K562 (cell line): ENCODE measurements at regions not wholly inside any gene's neighbourhood (a gene's known extent, or its start where the extent isn't known, plus 50 kb on each side); places are given as distances from the start of the nearest gene placed in this dataset.

Experiments used
- ATAC-seq: fragments of 200-7000 bp; cut with Tn5 transposase; 3 replicates; pipeline ENCODE4 v1.9.1; 2020; ENCODE audit warnings: moderate library complexity
- BruUV-seq: library from RNA; stranded (reverse); fragments of 400-500 nt; replicated peaks from 2 replicates; lab custom pipeline; 2021; lab: Mats Ljungman, UMichigan
- CTCF ChIA-PET: fragments of 300-600 bp; formaldehyde crosslinking; extraction: SDS; loops from one replicate; lab custom pipeline; 2021; ENCODE audit warnings: low intra/inter-chr PET ratio; lab: Yijun Ruan, JAX
- POLR2A ChIA-PET: fragments of 300-600, 350-650 bp; sonication (Branson Sonifier 250); formaldehyde crosslinking; extraction: SDS; loops from one replicate; lab custom pipeline; 2021; ENCODE audit warnings: antibody characterized with exemption, inconsistent platforms; lab: Yijun Ruan, JAX
- DNase-seq, 4 experiments: peaks; one replicate each; pipeline versions ENCODE4 v3.0.0 to v3.0.0-alpha.2; 2011 to 2018; ENCODE audit warnings: low spot score in 3 of 4, mixed read lengths in 3 of 4; ENCODE audit errors: extremely low read depth in 1 of 4
- FAIRE-seq: peaks from 2 replicates; lab custom pipeline; 2011; peaks lifted over from hg19 to GRCh38; lab: Jason Lieb, UNC
- H2AFZ ChIP-seq: 2 replicates; pipeline ENCODE4 v1.6.0; 2011; ENCODE audit warnings: low read depth, low read length, control low read depth, inconsistent platforms
- H3K27ac ChIP-seq: fragments of 200-600 bp; 3 replicates; pipeline ENCODE4 v1.8.0; 2011; ENCODE audit warnings: low read depth, mild to moderate bottlenecking, control low read depth, inconsistent platforms, low read length, moderate library complexity, mixed read lengths; ENCODE audit errors: extremely low read depth
- H3K27me3 ChIP-seq, 2 experiments: fragments of 300-600 bp in 1 of 2; 2 replicates in 1 of 2; 3 replicates in 1 of 2; pipeline versions ENCODE4 v1.6.0 to v1.8.0; 2011; ENCODE audit warnings: inconsistent platforms in 2 of 2, low read length in 2 of 2, mild to moderate bottlenecking in 1 of 2, mixed read lengths in 1 of 2, moderate library complexity in 1 of 2; ENCODE audit not compliant: control insufficient read depth in 2 of 2, insufficient read depth in 2 of 2
- H3K36me3 ChIP-seq: fragments of 300-600 bp; 3 replicates; pipeline ENCODE4 v1.8.0; 2011; ENCODE audit warnings: mild to moderate bottlenecking, low read length, inconsistent platforms; ENCODE audit not compliant: control insufficient read depth, insufficient read depth
- H3K4me1 ChIP-seq, 2 experiments: fragments of 200-600 bp in 1 of 2; replicated peaks in 1 of 2; 2 replicates in 1 of 2; 3 replicates in 1 of 2; pipeline versions ENCODE4 v1.5.1 to v1.8.0; 2011; ENCODE audit warnings: inconsistent platforms in 2 of 2, low read length in 2 of 2, mild to moderate bottlenecking in 1 of 2, mixed read lengths in 1 of 2, moderate library complexity in 1 of 2; ENCODE audit not compliant: control insufficient read depth in 2 of 2, insufficient read depth in 2 of 2
- H3K4me2 ChIP-seq: 2 replicates; pipeline ENCODE4 v1.6.1; 2011; ENCODE audit warnings: low read length, control low read depth, inconsistent platforms, mixed read lengths; ENCODE audit not compliant: insufficient read depth
- H3K4me3 ChIP-seq: fragments of 200-600 bp; sonication (generic), shearing (Covaris generic); 2 replicates; pipeline ENCODE4 v1.5.1; 2016; ENCODE audit warnings: control low read depth, inconsistent platforms
- H3K79me2 ChIP-seq: fragments of 200-600 bp; 3 replicates; pipeline ENCODE4 v1.8.0; 2011; ENCODE audit warnings: low read length, inconsistent platforms; ENCODE audit not compliant: control insufficient read depth, insufficient read depth
- H3K9ac ChIP-seq, 2 experiments: 2 replicates each; pipeline versions ENCODE4 v1.6.0 to v1.6.1; 2011; ENCODE audit warnings: low read depth in 2 of 2, low read length in 2 of 2, control low read depth in 1 of 2, inconsistent platforms in 1 of 2, mild to moderate bottlenecking in 1 of 2, mixed read lengths in 1 of 2; ENCODE audit not compliant: insufficient read depth in 1 of 2
- H3K9me1 ChIP-seq: one replicate; pipeline ENCODE4 v1.6.0; 2011; ENCODE audit warnings: inconsistent platforms, mild to moderate bottlenecking, low read length, moderate library complexity; ENCODE audit not compliant: control insufficient read depth, insufficient read depth
- H3K9me3 ChIP-seq: replicated peaks from 2 replicates; pipeline ENCODE4 v1.5.1; 2011; ENCODE audit warnings: low read depth, low read length, inconsistent platforms; ENCODE audit not compliant: control insufficient read depth, insufficient read depth
- H4K20me1 ChIP-seq: replicated peaks from 2 replicates; pipeline ENCODE4 v1.6.1; 2011; ENCODE audit warnings: low read length, inconsistent platforms, mixed read lengths; ENCODE audit not compliant: control insufficient read depth, insufficient read depth
- ARID1B ChIP-seq: fragments of 450-650 bp; IDR thresholded peaks from 2 replicates; pipeline ENCODE4 v1.6.1; 2016; ENCODE audit warnings: antibody characterized with exemption, mild to moderate bottlenecking, inconsistent platforms
- BDP1 ChIP-seq: IDR thresholded peaks from 3 replicates; pipeline ENCODE4 v1.6.1; 2011; ENCODE audit not compliant: insufficient read length, insufficient read depth
- BRD4 ChIP-seq: fragments of 200-600 bp; sonication (generic); IDR thresholded peaks from 2 replicates; pipeline ENCODE4 v1.6.1; 2017; ENCODE audit warnings: inconsistent platforms
- BRD9 ChIP-seq: fragments of 450-650 bp; IDR thresholded peaks from 2 replicates; pipeline ENCODE4 v1.6.1; 2018; ENCODE audit warnings: low read depth; ENCODE audit not compliant: partially characterized antibody
- DNMT1 ChIP-seq: fragments of 450-650 bp; IDR thresholded peaks from 2 replicates; pipeline ENCODE4 v1.6.1; 2016; ENCODE audit warnings: antibody characterized with exemption, mild to moderate bottlenecking
- FOXJ3 ChIP-seq: sonication (generic); formaldehyde crosslinking; IDR thresholded peaks from 2 replicates; pipeline ENCODE4 v1.4.0; 2020; ENCODE audit warnings: mild to moderate bottlenecking, missing genetic modification reagents
- HLTF ChIP-seq: fragments of 450-650 bp; IDR thresholded peaks from 2 replicates; pipeline ENCODE4 v1.6.1; 2016
- IRF1 ChIP-seq: sonication (generic); formaldehyde crosslinking; IDR thresholded peaks from 2 replicates; pipeline ENCODE4 v1.8.0; 2022; ENCODE audit warnings: missing genetic modification reagents, mild to moderate bottlenecking, borderline replicate concordance
- KAT2B ChIP-seq: IDR thresholded peaks from one replicate; pipeline ENCODE4 v1.6.1; 2012; ENCODE audit warnings: low read depth, mild to moderate bottlenecking, control low read depth, inconsistent platforms, low read length, moderate library complexity
- NFE2 ChIP-seq: IDR thresholded peaks from 2 replicates; pipeline ENCODE4 v1.6.1; 2014; ENCODE audit warnings: antibody characterized with exemption, low read depth
- RAD21 ChIP-seq, 2 experiments: fragments of 250-450 bp in 1 of 2; fragments of 450-650 bp in 1 of 2; sonication (Bioruptor Pico) in 1 of 2; formaldehyde crosslinking in 1 of 2; IDR thresholded peaks in 1 of 2; conservative IDR thresholded peaks in 1 of 2; 2 replicates each; pipeline versions ENCODE4 v1.4.0 to v1.8.0; 2020 to 2022; ENCODE audit warnings: mild to moderate bottlenecking in 2 of 2, moderate library complexity in 1 of 2
- RUNX1 ChIP-seq: sonication (generic); IDR thresholded peaks from 2 replicates; pipeline ENCODE4 v1.6.1; 2016; ENCODE audit warnings: antibody characterized with exemption, low read depth
- SLC30A9 ChIP-seq: fragments of 250-450 bp; sonication (Bioruptor Pico); IDR thresholded peaks from 2 replicates; pipeline ENCODE4 v1.8.0; 2022; ENCODE audit warnings: mild to moderate bottlenecking, moderate library complexity
- SMARCA4 ChIP-seq: fragments of 450-650 bp; IDR thresholded peaks from 2 replicates; pipeline ENCODE4 v1.6.1; 2016
- SMARCC2 ChIP-seq: fragments of 450-650 bp; IDR thresholded peaks from 2 replicates; pipeline ENCODE4 v1.6.1; 2017; ENCODE audit warnings: antibody characterized with exemption, moderate library complexity, mild to moderate bottlenecking, low read depth
- SREBF1 ChIP-seq: fragments of 150-350 bp; IDR thresholded peaks from 2 replicates; pipeline ENCODE4 v1.6.1; 2014; ENCODE audit warnings: antibody characterized with exemption, low read depth, low read length, borderline replicate concordance
- STAT5B ChIP-seq: fragments of 250-450 bp; sonication (Bioruptor Pico); IDR thresholded peaks from 2 replicates; pipeline ENCODE4 v1.8.0; 2021; ENCODE audit warnings: mild to moderate bottlenecking, inconsistent platforms
- TRIM28 ChIP-seq: fragments of 450-650 bp; IDR thresholded peaks from 2 replicates; pipeline ENCODE4 v1.6.1; 2017
- XRCC3 ChIP-seq: fragments of 450-650 bp; IDR thresholded peaks from 2 replicates; pipeline ENCODE4 v1.6.1; 2017; ENCODE audit warnings: mild to moderate bottlenecking, moderate library complexity
- ZBTB7A ChIP-seq: IDR thresholded peaks from 2 replicates; pipeline ENCODE4 v1.6.1; 2011; ENCODE audit warnings: low read depth, mild to moderate bottlenecking, low read length, moderate library complexity, borderline replicate concordance; ENCODE audit not compliant: control insufficient read depth
- ZNF347 ChIP-seq: fragments of 450-650 bp; formaldehyde crosslinking; IDR thresholded peaks from 2 replicates; pipeline ENCODE4 v1.4.0; 2020; ENCODE audit warnings: low read depth, mild to moderate bottlenecking, moderate library complexity
- ZNF655 ChIP-seq: fragments of 250-450 bp; sonication (Bioruptor Pico); IDR thresholded peaks from 2 replicates; pipeline ENCODE4 v1.5.0; 2021
- ZNF668 ChIP-seq: fragments of 250-450 bp; sonication (Bioruptor Pico); IDR thresholded peaks from 2 replicates; pipeline ENCODE4 v1.8.0; 2022; ENCODE audit warnings: mild to moderate bottlenecking, inconsistent platforms
- WGBS: fragments of 100-300 bp; shearing (Covaris generic); methylation state at CpG from one replicate; pipeline ENCODE4 v1.1.6; 2016; ENCODE audit warnings: low coverage, mixed read lengths; ENCODE audit not compliant: insufficient coverage; ENCODE audit errors: missing lambda C conversion rate; 5-methylcytosine and 5-hydroxymethylcytosine counted together
- in situ Hi-C: fragments of 300-500 bp; cut with MboI; formaldehyde crosslinking; loops from 4 replicates; pipeline ENCODE4 v1.15.0; 2018; ENCODE audit warnings: inconsistent platforms, mixed read lengths
- intact Hi-C: fragments of 100-400 bp; cut with micrococcal nuclease; formaldehyde crosslinking; loops from 2 replicates; pipeline ENCODE4 v1.14.2; 2022

GRCh38 chr2:144703852-144704708 is 184.2 kb upstream of the ZEB2 start:
- Histone ChIP-seq H3K4me2 (peak overlapping the region; percentile 59; the same call in 1 of the 2 replicates), H3K9ac (peak overlapping the region in 1 of 2 experiments; percentile 23; a peak in 2 of 4 replicates), H3K9me3 (no peaks in the 10 kb centered on the region), H3K79me2 (no peaks in the 10 kb centered on the region), H2AFZ (peak overlapping the region; percentile 85), H3K9me1 (no peaks in the 10 kb centered on the region), H3K27ac (peak overlapping the region; percentile 51), H3K36me3 (no peaks in the 10 kb centered on the region), H3K4me3 (no peak overlapping the region), H4K20me1 (no peaks in the 10 kb centered on the region), H3K4me1 (peaks cover 0 to 25% of the 10 kb centered on the region in 2 experiments; a peak in 3 of 5 replicates), H3K27me3 (no peaks in the 10 kb centered on the region)
- peak; percentile 87 for FAIRE-seq
- CTCF ChIA-PET, result no interaction called here
- in situ Hi-C loops, result no loop called here
- POLR2A ChIA-PET, result no interaction called here
- intact Hi-C loops, result loop anchor here (1.0 to 10.0 kb wide), 2 partner anchors 122 to 179 kb away; partner anchors contain the start of gene ZEB2
- BruUV-seq, result no TSS peak
- WGBS, result 13% methylated on average over 6 of the region's 6 CpGs
- DNase-seq, result peak; percentile 14 to 79 (median 38)
- ATAC-seq, result peak; percentile 87
- TF ChIP-seq STAT5B (CRISPR knock-in tag) (no peak), TRIM28 (no peak), IRF1 (no peak), SMARCC2 (peak; percentile 82), ZNF347 (no peak), SLC30A9 (CRISPR knock-in tag) (no peak), SREBF1 (no peak), SMARCA4 (peak; percentile 93), RUNX1 (no peak), ZNF655 (CRISPR knock-in tag) (no peak), BDP1 (no peak), ARID1B (peak; percentile 86), FOXJ3 (CRISPR knock-in tag) (no peak), HLTF (0 out of 2 replicates have a peak, but pooled peaks have one; percentile 37), KAT2B (no peak), BRD9 (peak; percentile 78), DNMT1 (no peak), ZNF668 (CRISPR knock-in tag) (no peak), RAD21 (CRISPR knock-in tag; conservative IDR thresholded peaks at IDR 0.05 in 1 of 2, IDR thresholded peaks at IDR 0.05 in 1 of 2) (peak in 1 of 2 experiments; percentile 51; a peak in 3 of 4 replicates), BRD4 (no peak), XRCC3 (no peak), NFE2 (peak; percentile 95), ZBTB7A (no peak)
